ENCODE measurements at regions not wholly inside any gene's neighbourhood (a gene's known extent, or its start where the extent isn't known, plus 50 kb on each side); places are given as distances from the start of the nearest gene placed in this dataset.

DNA sequence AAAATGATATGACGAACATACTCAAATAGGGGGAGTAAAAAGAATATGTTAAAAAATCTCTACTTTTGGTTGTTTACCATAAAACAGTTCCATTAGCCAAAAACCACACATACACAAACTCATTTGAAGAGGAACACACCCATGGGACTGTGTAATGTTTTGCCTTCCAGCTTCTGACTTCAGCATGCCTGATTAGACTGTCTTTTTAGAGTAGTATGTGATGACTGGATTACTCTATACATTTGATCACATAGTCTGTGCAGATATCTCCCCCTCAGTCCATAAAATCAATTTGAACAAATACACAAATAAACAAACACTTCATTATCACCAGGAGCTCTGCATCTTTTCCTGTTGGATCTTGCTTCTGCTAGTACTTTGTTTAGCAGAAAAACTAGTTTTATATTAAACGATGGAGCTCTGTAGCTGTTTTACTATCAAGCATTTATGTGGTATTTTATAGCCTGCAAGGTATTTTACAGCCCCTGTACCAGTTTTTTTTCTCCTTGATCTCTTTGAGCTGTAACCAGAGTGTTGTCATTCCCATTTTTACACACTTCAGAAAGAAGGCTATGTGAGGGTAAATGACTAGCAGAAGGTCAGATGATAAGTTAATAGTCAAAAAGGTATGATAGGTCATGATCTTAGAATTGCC lies 866.5 kb upstream of the MAP3K7 start:
- H3K9me3 ChIP-seq, result no peaks in the 10 kb centered on the region
- no peak for DNase-seq
- no peak overlapping the region for H3K4me3 ChIP-seq
- intact Hi-C loops (cut with DNase I, micrococcal nuclease), result no loop called here
- peaks cover 3% of the 10 kb centered on the region for H3K4me1 ChIP-seq (ENCODE audit: low read depth)
- ATAC-seq, result peak; percentile 41
- TF ChIP-seq CTCF (IDR thresholded peaks at IDR 0.05), result no peak
- H3K36me3 ChIP-seq (ENCODE audit: low read depth), result no peaks in the 10 kb centered on the region

DNA sequence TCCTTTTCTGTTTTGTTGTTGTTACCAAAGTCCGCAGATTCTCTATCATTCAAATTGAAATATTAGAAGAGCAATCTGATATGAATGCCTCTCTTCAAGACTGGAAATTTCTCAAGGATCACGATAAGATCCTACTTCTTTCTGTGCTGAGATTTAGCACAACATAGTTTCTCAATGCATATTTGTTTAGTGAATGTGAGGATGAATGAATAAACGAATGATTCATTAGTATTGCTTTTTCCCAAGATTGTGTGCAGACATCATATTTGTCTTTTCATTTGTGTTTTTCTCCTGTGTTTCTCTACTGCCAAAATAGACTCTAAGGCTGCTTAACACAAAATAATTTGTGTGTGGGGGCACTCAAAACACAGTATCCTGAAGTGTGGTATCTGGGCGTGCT lies 862.7 kb upstream of the MAP3K7 start:
- peaks cover 3% of the 10 kb centered on the region for H3K4me1 ChIP-seq (ENCODE audit: low read depth)
- no peak for TF ChIP-seq CTCF (IDR thresholded peaks at IDR 0.05)
- H3K36me3 ChIP-seq (ENCODE audit: low read depth), result no peaks in the 10 kb centered on the region
- intact Hi-C loops (cut with DNase I, micrococcal nuclease), result no loop called here
- ATAC-seq (no peak), DNase-seq (no peak)
- no peaks in the 10 kb centered on the region for H3K9me3 ChIP-seq
- H3K4me3 ChIP-seq, result no peak overlapping the region

DNA sequence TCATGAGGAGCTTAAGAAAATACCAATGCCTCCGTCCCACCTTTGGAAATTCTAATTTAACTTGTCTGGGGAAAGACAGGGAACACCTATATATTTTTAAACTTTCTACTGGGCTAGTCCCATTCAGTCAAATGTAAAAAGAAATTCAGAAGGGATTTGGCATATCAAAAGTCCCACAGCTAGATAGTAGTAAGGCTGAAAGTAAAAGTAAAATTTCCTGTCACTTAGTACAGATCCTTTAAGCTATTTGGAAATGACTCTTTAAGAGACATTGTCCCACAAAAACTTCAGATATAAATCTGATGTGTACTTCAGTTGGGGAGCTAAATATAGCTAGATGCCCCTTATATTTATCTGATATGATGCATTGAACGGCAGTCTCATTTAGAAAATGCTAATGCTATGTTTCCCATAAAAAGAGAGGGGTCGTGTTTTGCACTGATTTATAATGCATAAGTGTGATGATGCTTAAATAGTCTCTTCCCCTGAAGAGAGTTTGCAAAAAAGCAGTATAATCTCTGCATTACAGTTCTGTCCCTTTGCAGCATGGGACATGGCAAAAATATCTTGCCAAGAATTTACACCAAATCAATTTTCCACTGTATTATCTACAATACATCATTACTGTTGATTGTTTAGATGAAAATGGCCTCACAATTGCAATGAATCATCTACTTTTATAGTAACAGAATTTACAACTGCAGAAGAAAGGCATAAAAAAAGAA lies 860.8 kb upstream of the MAP3K7 start:
- intact Hi-C loops (cut with DNase I, micrococcal nuclease), result no loop called here
- DNase-seq, result no peak
- ATAC-seq, result no peak
- no peak for TF ChIP-seq CTCF (IDR thresholded peaks at IDR 0.05)
- no peak overlapping the region for H3K4me3 ChIP-seq
- no peaks in the 10 kb centered on the region for H3K36me3 ChIP-seq (ENCODE audit: low read depth)
- no peaks in the 10 kb centered on the region for H3K4me1 ChIP-seq (ENCODE audit: low read depth)
- H3K9me3 ChIP-seq, result no peaks in the 10 kb centered on the region

DNA sequence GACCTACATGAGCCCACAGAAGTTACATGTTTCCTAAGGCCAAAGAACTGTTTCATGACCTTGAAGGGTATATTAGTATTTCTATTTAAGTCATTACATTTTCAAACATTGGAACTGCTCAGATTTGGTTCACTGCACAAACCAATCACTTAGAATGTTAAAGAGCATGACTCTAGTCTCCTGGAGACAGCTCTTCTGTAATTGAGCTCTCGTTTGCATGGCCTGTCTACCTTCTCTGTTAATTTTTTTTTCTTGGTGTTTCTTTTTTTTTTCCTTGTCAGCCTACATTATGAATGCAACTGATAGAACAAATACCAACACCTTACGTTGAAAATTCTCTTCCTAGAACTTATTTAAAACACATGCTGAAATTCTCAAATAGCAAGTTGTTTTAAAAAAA lies 860.2 kb upstream of the MAP3K7 start:
- no peak for TF ChIP-seq CTCF (IDR thresholded peaks at IDR 0.05)
- DNase-seq (no peak), ATAC-seq (no peak)
- Histone ChIP-seq H3K36me3 (ENCODE audit: low read depth) (no peaks in the 10 kb centered on the region), H3K4me1 (ENCODE audit: low read depth) (no peaks in the 10 kb centered on the region), H3K9me3 (no peaks in the 10 kb centered on the region), H3K4me3 (no peak overlapping the region)
- intact Hi-C loops (cut with DNase I, micrococcal nuclease), result no loop called here

- Histone ChIP-seq H3K4me3 (no peak overlapping the region), H3K4me1 (ENCODE audit: low read depth) (no peaks in the 10 kb centered on the region), H3K9me3 (no peaks in the 10 kb centered on the region), H3K36me3 (ENCODE audit: low read depth) (no peaks in the 10 kb centered on the region)
- intact Hi-C loops (cut with DNase I, micrococcal nuclease), result no loop called here
- ATAC-seq (no peak), DNase-seq (no peak)
- TF ChIP-seq CTCF (IDR thresholded peaks at IDR 0.05), result no peak
Observed at GRCh38 chr6:91443405-91443804, 856.5 kb upstream of the MAP3K7 start.
